Right renal cortex interstitium (tissue), 3 donors: ENCODE measurements at regions not wholly inside any gene's neighbourhood (a gene's known extent, or its start where the extent isn't known, plus 50 kb on each side); places are given as distances from the start of the nearest gene placed in this dataset.

Experiments used
- DNase-seq, 3 donors: peaks; one replicate each; pipeline ENCODE4 v3.0.0-alpha.2; 2013; ENCODE audit warnings: low read depth in 3 of 3, low spot score in 2 of 3

DNA sequence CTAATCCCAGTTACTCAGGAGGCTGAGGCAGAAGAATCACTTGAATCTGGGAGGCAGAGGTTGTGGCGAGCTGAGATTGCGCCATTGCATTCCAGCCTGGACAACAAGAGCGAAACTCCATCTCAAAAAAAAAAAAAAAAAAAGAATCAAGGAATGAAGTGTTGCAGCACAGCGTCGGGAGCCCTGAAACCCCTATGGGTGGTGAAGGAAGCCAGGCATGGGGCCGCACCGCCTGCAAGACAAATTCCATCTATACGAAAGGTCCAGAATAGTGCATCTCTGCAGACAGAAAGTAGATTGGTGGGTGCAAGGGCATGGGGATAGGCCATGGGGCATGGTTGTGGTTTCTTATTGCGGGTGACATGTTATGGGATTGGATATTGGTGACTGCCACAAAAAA is 98.6 kb upstream of the PRR20G start:
- no peak for DNase-seq

GRCh38 chr3:127385540-127385870 is 97.7 kb upstream of the PRR20G start:
- DNase-seq, result no peak

DNA sequence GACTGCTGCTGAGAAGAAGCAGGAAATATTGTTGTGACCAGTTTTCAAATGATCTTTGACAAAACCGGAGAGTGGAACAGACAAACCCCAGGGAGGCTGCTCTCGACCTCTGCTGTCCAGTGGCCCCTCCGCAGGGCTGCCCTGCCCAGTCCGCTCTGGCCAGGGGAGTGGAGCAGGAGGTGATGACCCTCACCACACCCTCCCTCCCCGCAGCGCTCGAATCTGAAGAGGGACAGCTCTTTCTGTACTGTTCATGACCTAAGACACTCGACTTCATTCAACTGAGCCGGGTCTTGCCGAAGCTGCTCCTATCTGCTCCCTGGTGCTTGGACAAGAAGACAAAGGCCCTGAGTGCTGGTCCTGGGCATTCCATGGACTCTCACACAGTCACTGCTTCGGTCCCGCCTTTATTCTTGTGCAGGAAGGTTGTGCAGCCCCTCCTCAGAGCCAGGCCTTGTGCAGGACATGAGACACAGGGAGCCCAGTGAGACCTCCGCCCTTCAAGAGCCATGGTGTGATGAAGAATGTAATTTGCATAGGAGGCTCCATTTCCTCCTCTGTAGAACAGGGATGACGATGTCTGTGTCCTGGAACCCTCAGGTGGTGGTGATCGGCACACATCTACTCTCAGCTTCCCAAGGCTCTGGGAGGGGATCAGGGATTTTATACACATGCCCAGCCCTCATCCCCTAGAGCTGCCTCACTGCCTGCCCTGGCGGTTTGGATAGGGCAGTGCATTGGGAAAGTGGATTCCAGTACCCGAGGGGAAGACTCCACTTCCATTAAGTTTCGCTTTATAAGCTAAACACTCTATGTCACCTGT is 97.1 kb upstream of the PRR20G start:
- DNase-seq, result no peak

DNA sequence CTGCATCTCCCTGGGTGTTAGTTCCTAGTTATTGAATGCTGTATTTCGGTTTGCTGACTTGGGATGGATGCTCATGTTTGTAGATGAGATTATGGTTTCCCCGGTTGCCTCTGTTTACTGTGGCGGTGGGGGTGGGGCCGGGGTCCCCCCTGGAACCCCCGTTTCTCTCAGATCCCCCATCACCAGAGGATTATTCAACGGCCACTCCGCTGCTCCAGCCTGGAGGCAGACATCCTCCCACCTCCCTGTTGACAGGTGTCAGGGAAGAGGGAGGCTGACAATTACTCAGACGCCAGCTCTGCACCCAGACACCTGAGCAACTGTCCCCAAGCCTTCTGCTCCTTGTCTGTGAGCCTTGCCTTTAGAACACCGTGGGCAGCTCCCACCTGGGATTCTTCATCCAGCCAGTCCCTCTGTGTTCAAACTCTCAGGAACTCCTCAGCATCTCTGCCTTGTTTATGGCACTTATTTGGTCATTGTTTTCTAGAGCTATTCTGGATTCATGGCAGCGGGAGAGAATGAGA is 95.9 kb upstream of the PRR20G start:
- no peak for DNase-seq

- DNase-seq, result no peak
These were observed 90.2 kb upstream of the PRR20G start for GRCh38 chr3:127377801-127378655.

GRCh38 chr3:127375151-127375930 is 87.5 kb upstream of the PRR20G start:
- DNase-seq, result no peak

DNA sequence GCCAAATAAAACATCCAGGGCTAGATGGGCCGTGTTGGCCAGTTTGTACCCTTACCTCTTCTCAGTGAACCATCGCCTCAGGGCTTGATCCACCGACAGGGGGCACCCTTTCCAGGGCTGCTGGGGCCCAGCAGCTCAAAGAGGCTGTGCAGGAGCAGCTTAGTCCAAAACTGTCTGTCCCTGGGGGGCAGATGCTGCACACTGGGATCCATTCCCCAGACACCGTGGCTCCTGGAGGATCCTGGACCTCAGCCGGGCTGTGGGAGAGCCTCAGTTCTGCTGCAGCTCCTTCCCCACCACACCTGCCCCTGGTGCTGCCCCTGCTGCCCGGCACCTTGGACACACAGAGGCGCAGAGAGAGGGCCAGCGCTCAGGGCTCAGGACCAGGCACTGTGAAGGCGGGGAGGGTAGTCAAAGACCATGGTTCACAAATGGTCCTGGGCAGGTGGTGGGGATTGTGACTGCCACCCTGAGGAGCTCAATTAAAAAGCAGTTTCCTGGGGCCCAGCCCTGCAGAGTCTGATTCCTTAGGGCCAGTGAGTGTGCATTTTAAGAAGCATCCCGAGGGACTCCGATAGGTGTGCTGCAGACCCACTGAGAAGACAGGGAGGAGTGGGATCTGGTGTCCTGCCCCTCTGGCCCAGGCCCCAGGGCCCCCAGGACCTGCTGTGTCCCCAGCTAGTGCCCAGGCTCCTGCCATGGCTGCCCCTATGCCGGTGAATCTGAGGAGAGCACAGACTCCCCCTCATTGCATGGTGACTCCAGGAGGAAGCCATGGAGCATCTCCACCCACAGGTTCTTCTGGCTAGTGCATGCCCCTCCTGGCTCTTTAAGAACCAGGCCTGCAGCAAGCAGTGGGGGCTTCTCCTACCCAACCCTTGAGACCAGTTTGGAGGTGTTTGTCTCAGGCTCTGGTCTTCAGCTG is 86.5 kb upstream of the PRR20G start:
- DNase-seq, result no peak

- no peak for DNase-seq
These were observed 85.7 kb upstream of the PRR20G start for GRCh38 chr3:127373441-127374085.

- no peak for DNase-seq
These were observed 84.0 kb upstream of the PRR20G start for GRCh38 chr3:127371846-127372245.

GRCh38 chr3:127371334-127371733 is 83.5 kb upstream of the PRR20G start:
- no peak for DNase-seq

DNA sequence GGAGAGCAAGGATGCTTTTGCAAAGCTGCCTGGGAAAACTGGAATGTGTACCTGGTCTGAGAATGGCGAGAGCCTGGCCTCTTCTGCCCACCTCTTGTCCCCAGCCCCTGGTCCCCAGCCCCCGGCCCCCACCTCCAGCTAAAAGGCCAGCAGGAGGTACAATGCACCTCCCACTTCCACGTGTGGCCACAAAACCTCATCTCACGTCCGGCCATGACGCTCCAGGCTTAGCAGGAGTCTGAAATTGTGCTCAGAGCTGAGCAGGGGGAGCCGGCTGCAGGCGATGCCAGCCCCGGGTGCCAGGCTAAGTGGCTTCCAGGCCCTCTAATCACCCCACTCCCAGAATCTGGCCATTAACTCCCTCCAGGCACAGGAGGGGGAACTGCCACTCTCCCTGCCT is 83.1 kb upstream of the PRR20G start:
- DNase-seq, result no peak

- DNase-seq, result no peak
These were observed 81.6 kb upstream of the PRR20G start for GRCh38 chr3:127369356-127369935.

DNA sequence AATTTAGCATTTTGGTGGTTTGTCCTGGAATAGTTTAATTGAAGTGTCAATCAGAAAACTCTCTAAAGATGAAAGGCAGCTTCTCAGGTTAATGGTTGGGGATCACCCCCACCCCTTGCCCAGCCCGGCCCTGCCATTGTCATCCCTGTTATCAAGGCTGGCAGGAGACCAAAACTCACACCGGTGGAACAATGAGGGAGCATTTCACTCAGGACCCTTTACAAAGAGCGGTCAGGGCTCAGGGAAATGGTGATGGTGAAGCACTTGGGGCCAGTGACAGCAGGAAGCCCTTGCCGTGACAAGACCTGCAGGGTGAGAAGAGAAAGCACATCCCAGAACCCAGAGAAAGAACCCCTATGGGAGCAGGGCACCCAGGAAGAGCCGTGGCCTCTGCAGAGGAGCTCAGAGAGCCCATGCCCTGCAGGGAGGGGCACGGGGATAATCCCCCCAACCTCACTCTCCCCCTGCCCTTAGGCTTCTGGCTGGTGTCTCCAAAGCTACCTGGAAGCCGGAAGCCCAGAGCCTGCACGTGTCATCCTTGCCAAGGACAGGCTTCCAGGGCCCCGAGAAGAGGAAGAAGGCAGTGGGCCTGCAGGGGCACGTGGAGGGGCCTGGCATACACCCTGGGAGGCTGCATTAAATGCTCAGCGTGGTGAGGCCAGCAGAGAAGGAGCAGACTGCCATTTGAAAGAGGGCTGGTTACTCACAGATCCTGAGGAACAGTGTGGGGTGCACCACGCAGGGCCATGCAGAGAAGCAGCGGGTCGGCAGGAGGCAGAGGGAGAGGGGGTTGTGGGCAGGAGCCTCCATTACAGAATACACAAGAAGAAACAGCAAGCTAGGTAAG is 80.6 kb upstream of the PRR20G start:
- no peak for DNase-seq

DNA sequence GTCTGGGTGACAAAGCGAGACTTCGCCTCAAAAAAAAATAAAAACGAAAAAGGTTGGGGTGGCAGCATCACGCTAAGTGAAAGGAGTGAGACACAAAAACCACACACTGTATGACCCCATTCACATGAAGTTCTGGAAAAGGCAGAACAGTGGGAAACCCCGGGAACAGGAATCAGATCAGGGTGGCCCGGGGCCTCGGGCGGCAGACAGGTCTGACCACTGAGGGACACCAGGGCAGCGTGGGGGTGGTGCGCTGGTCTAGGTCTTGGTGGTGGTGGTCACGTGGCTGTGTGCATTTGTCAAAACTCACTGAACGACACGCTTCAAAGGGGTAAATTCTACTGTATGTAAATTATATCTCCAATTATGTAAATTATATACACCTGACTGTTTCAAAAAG is 79.7 kb upstream of the PRR20G start:
- no peak for DNase-seq

GRCh38 chr3:127366383-127366782 is 78.5 kb upstream of the PRR20G start:
- no peak for DNase-seq

DNA sequence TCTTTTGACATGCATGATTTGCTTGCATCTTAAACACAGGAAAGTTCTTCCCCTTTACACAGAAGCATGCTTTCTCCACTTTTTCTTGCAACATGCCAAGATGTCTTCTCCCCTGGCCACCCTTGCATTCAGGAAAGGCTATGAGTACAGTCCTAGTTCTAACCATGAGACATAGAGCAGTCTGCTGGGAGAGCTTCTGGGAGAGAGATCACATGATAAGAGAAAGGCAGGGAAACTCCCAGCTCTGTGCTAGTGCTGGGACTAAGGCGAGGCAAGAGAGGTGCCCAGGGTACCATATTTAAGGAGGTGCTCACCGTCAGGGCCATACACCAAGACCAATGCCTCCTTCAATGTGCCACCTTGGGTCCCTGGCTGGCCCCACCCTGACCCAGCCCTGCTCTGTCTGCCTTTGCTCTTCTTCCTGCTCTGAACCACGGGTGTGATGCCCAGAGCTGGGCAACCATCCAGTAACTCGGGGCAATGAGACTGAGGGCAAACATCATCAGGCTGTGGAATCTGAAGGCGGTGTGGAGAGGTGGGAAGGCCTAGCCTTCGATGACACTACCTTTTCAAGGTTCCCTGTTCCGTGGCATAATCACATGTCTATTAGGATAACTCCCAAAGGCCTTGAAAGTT is 77.4 kb upstream of the PRR20G start:
- DNase-seq, result no peak

- no peak for DNase-seq
These were observed 76.0 kb upstream of the PRR20G start for GRCh38 chr3:127363891-127364290.

- DNase-seq, result no peak
These were observed 75.3 kb upstream of the PRR20G start for GRCh38 chr3:127363171-127363570.
